Hepatocyte (in vitro differentiated cells): ENCODE measurements at regions not wholly inside any gene's neighbourhood (a gene's known extent, or its start where the extent isn't known, plus 50 kb on each side); places are given as distances from the start of the nearest gene placed in this dataset.

ENCODE experiments used
- EZH2 ChIP-seq: fragments of 200-600 bp; sonication (generic); IDR thresholded peaks from 2 replicates; pipeline ENCODE4 v1.6.1; 2016; ENCODE audit warnings: antibody characterized with exemption, mild to moderate bottlenecking, borderline replicate concordance
- EZH2phosphoT487 ChIP-seq: fragments of 200-600 bp; sonication (generic); IDR thresholded peaks from one replicate; pipeline ENCODE4 v1.6.1; 2018; ENCODE audit warnings: antibody characterized with exemption, mild to moderate bottlenecking, low read depth, moderate library complexity; ENCODE audit not compliant: unreplicated experiment, severe bottlenecking
- TF ChIP-seq, protein P1 (sequence below): fragments of 200-600 bp; sonication (generic); IDR thresholded peaks from 2 replicates; pipeline ENCODE4 v1.5.1; 2016; ENCODE audit warnings: antibody characterized with exemption, mild to moderate bottlenecking; ENCODE audit not compliant: poor library complexity

- TF ChIP-seq, protein P1, sequence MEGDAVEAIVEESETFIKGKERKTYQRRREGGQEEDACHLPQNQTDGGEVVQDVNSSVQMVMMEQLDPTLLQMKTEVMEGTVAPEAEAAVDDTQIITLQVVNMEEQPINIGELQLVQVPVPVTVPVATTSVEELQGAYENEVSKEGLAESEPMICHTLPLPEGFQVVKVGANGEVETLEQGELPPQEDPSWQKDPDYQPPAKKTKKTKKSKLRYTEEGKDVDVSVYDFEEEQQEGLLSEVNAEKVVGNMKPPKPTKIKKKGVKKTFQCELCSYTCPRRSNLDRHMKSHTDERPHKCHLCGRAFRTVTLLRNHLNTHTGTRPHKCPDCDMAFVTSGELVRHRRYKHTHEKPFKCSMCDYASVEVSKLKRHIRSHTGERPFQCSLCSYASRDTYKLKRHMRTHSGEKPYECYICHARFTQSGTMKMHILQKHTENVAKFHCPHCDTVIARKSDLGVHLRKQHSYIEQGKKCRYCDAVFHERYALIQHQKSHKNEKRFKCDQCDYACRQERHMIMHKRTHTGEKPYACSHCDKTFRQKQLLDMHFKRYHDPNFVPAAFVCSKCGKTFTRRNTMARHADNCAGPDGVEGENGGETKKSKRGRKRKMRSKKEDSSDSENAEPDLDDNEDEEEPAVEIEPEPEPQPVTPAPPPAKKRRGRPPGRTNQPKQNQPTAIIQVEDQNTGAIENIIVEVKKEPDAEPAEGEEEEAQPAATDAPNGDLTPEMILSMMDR: no peak
- TF ChIP-seq EZH2: no peak
- no peak for TF ChIP-seq EZH2phosphoT487
Measured at GRCh38 chr2:117745537-117745936, 69.0 kb upstream of the DDX18 start.
